ENCODE measurements at regions not wholly inside any gene's neighbourhood (a gene's known extent, or its start where the extent isn't known, plus 50 kb on each side); places are given as distances from the start of the nearest gene placed in this dataset.

GRCh38 chr4:35793045-35793722, 451.1 kb downstream of the ARAP2 start:
- TF ChIP-seq CTCF (conservative IDR thresholded peaks at IDR 0.05 in 1 of 2, IDR thresholded peaks at IDR 0.05 in 1 of 2; ENCODE audit: low read depth in 1 of 2, low read length in 2 of 2) (no peak), EZH2 (IDR thresholded peaks at IDR 0.05; ENCODE audit: low read length, missing control alignments) (no peak)

Data from fibroblast of lung (primary cell).